GM12878 (cell line): ENCODE measurements at regions not wholly inside any gene's neighbourhood (a gene's known extent, or its start where the extent isn't known, plus 50 kb on each side); places are given as distances from the start of the nearest gene placed in this dataset.

Experiments
- ATAC-seq: fragments of 200-7000 bp; cut with Tn5 transposase; 3 replicates; pipeline ENCODE4 v1.9.1; 2020; ENCODE audit warnings: mild to moderate bottlenecking, moderate library complexity
- BruUV-seq: library from RNA; stranded (reverse); fragments of 400-500 nt; replicated peaks from 2 replicates; lab custom pipeline; 2021; lab: Mats Ljungman, UMichigan
- CTCF ChIA-PET: fragments of 300-600 bp; sonication (Branson Sonifier 250); formaldehyde crosslinking; extraction: SDS; loops from one replicate; lab custom pipeline; 2021; ENCODE audit warnings: inconsistent platforms; lab: Yijun Ruan, JAX
- POLR2A ChIA-PET: fragments of 350-600 bp; formaldehyde crosslinking; extraction: SDS; loops from one replicate; lab custom pipeline; 2021; ENCODE audit warnings: inconsistent platforms; lab: Charles Lee
- RAD21 ChIA-PET: fragments of 300-600 bp; sonication (Branson Sonifier 250); formaldehyde crosslinking; loops from one replicate; lab custom pipeline; 2023; ENCODE audit warnings: antibody characterized with exemption; ENCODE audit not compliant: unreplicated experiment; lab: Charles Lee
- SMC1A ChIA-PET: fragments of 300-600 bp; sonication (Branson Sonifier 250); formaldehyde crosslinking; loops from one replicate; lab custom pipeline; 2023; ENCODE audit not compliant: unreplicated experiment, uncharacterized antibody; lab: Charles Lee
- DNase-seq: peaks from one replicate; pipeline ENCODE4 v3.0.0-alpha.2; 2011; ENCODE audit warnings: low read depth, low spot score
- FAIRE-seq: peaks from 3 replicates; lab custom pipeline; 2011; peaks lifted over from hg19 to GRCh38; lab: Jason Lieb, UNC
- H2AFZ ChIP-seq: 2 replicates; pipeline ENCODE4 v1.6.0; 2011; ENCODE audit warnings: low read depth, low read length, control low read depth; ENCODE audit not compliant: control insufficient read depth
- H3K27ac ChIP-seq: 2 replicates; pipeline ENCODE4 v1.5.1; 2011; ENCODE audit warnings: control low read depth; ENCODE audit not compliant: control insufficient read depth, insufficient read depth
- H3K27me3 ChIP-seq, 2 experiments: replicated peaks in 1 of 2; 2 replicates each; pipeline versions ENCODE4 v1.6.0 to v1.6.1; 2011; ENCODE audit warnings: low read length in 1 of 2; ENCODE audit not compliant: control insufficient read depth in 2 of 2, insufficient read depth in 2 of 2
- H3K36me3 ChIP-seq, 2 experiments: 2 replicates each; pipeline ENCODE4 v1.5.1; 2011; ENCODE audit warnings: low read length in 1 of 2; ENCODE audit not compliant: control insufficient read depth in 2 of 2, insufficient read depth in 2 of 2
- H3K4me1 ChIP-seq: 2 replicates; pipeline ENCODE4 v1.6.1; 2011; ENCODE audit warnings: mild to moderate bottlenecking, low read length, moderate library complexity, mixed read lengths; ENCODE audit not compliant: control insufficient read depth, insufficient read depth
- H3K4me2 ChIP-seq: 2 replicates; pipeline ENCODE4 v1.6.0; 2011; ENCODE audit warnings: control low read depth; ENCODE audit not compliant: control insufficient read depth, insufficient read depth
- H3K4me3 ChIP-seq: fragments of 200-600 bp; sonication (generic); 2 replicates; pipeline ENCODE4 v1.5.1; 2016
- H3K79me2 ChIP-seq: 2 replicates; pipeline ENCODE4 v1.6.0; 2011; ENCODE audit warnings: low read length; ENCODE audit not compliant: control insufficient read depth, insufficient read depth
- H3K9ac ChIP-seq: 2 replicates; pipeline ENCODE4 v1.8.0; 2011; ENCODE audit warnings: low read length, control low read depth, mixed read lengths; ENCODE audit not compliant: control insufficient read depth, insufficient read depth
- H3K9me3 ChIP-seq: replicated peaks from 3 replicates; pipeline ENCODE4 v1.5.1; 2011; ENCODE audit warnings: mild to moderate bottlenecking, low read length; ENCODE audit not compliant: control insufficient read depth, insufficient read depth
- H4K20me1 ChIP-seq: 2 replicates; pipeline ENCODE4 v1.6.0; 2011; ENCODE audit not compliant: control insufficient read depth, insufficient read depth
- BCLAF1 ChIP-seq: fragments of 450-650 bp; IDR thresholded peaks from 2 replicates; pipeline ENCODE4 v1.6.1; 2017; ENCODE audit warnings: antibody characterized with exemption, mild to moderate bottlenecking, moderate library complexity
- CREB1 ChIP-seq: IDR thresholded peaks from 2 replicates; pipeline ENCODE4 v1.6.1; 2012; ENCODE audit warnings: low read depth, mild to moderate bottlenecking, inconsistent platforms
- CREM ChIP-seq: IDR thresholded peaks from 2 replicates; pipeline ENCODE4 v1.6.1; 2014; ENCODE audit warnings: antibody characterized with exemption, low read depth
- HCFC1 ChIP-seq: fragments of 150-350 bp; IDR thresholded peaks from 2 replicates; pipeline ENCODE4 v1.6.1; 2014; ENCODE audit warnings: low read length
- MLLT1 ChIP-seq: fragments of 450-650 bp; IDR thresholded peaks from 2 replicates; pipeline ENCODE4 v1.6.1; 2016; ENCODE audit warnings: mild to moderate bottlenecking
- MTA3 ChIP-seq: IDR thresholded peaks from 2 replicates; pipeline ENCODE4 v1.6.1; 2012; ENCODE audit warnings: low read length, inconsistent platforms, borderline replicate concordance
- NBN ChIP-seq: fragments of 450-650 bp; IDR thresholded peaks from 2 replicates; pipeline ENCODE4 v1.6.1; 2016
- RAD51 ChIP-seq: fragments of 450-650 bp; IDR thresholded peaks from 2 replicates; pipeline ENCODE4 v1.6.1; 2016; ENCODE audit warnings: moderate library complexity, mild to moderate bottlenecking, inconsistent platforms
- ZNF207 ChIP-seq: fragments of 450-650 bp; IDR thresholded peaks from 2 replicates; pipeline ENCODE4 v1.6.1; 2014; ENCODE audit warnings: antibody characterized with exemption, mild to moderate bottlenecking, borderline replicate concordance
- WGBS: methylation state at CpG from one replicate; pipeline ENCODE4 v1.1.6; 2016; ENCODE audit warnings: low lambda C conversion rate; ENCODE audit not compliant: insufficient replicate concordance, insufficient coverage; ENCODE audit errors: missing lambda C conversion rate; 5-methylcytosine and 5-hydroxymethylcytosine counted together
- in situ Hi-C: fragments of 300-500 bp; cut with MboI; formaldehyde crosslinking; loops from 9 replicates; pipeline ENCODE4 v1.14.3; 2018; ENCODE audit warnings: mixed read lengths
- intact Hi-C: fragments of 100-400 bp; cut with micrococcal nuclease; formaldehyde crosslinking; loops from one replicate; pipeline ENCODE4 v1.14.2; 2022; ENCODE audit not compliant: unreplicated experiment

GRCh38 chr22:42217752-42218280 lies 52.6 kb downstream of the TCF20 start:
- CTCF ChIA-PET = interaction anchor here (0.8 to 2.1 kb wide), 4 partner anchors 9 to 226 kb away, joined by 3 to 9 read pairs (median 4); no protein-coding TSS in a partner anchor
- in situ Hi-C loops (no loop called here), intact Hi-C loops (no loop called here)
- ATAC-seq = no peak
- POLR2A ChIA-PET = interaction anchor here (0.7 to 1.4 kb wide), 6 partner anchors 9 to 39 kb away, joined by 3 to 5 read pairs (median 4); no protein-coding TSS in a partner anchor
- peak; percentile 47; the same call in 1 of the 2 replicates for TF ChIP-seq RAD51
- no peak for TF ChIP-seq NBN
- Histone ChIP-seq H3K27ac (peak overlapping the region; percentile 66; the same call in 1 of the 2 replicates), H3K9me3 (no peaks in the 10 kb centered on the region), H2AFZ (no peak overlapping the region), H3K27me3 (no peaks in the 10 kb centered on the region), H4K20me1 (peaks cover 8% of the 10 kb centered on the region), H3K4me2 (no peak overlapping the region; the same call in 1 of the 2 replicates), H3K4me1 (peaks cover 28% of the 10 kb centered on the region), H3K4me3 (no peak overlapping the region), H3K36me3 (peaks cover 17 to 21% of the 10 kb centered on the region in 2 experiments), H3K9ac (no peak overlapping the region), H3K79me2 (peaks cover 48% of the 10 kb centered on the region)
- FAIRE-seq = no peak
- RAD21 ChIA-PET = interaction anchor here (1.0 to 2.9 kb wide), 6 partner anchors 10 to 240 kb away, joined by 3 to 11 read pairs (median 3); no protein-coding TSS in a partner anchor
- no TSS peak for BruUV-seq
- no peak for DNase-seq
- SMC1A ChIA-PET = interaction anchor here (0.6 to 2.9 kb wide), 18 partner anchors 9 to 226 kb away, joined by 3 to 15 read pairs (median 4); no protein-coding TSS in a partner anchor
- whole genome bisulfite sequencing = 59% methylated on average over 4 of the region's 4 CpGs

- Histone ChIP-seq H3K9ac (no peak overlapping the region), H3K4me2 (peak overlapping the region; percentile 23), H3K4me1 (peaks cover 23% of the 10 kb centered on the region), H3K27me3 (no peaks in the 10 kb centered on the region), H2AFZ (no peak overlapping the region), H3K79me2 (peaks cover 45% of the 10 kb centered on the region), H4K20me1 (peaks cover 8% of the 10 kb centered on the region), H3K27ac (peak overlapping the region; percentile 66), H3K4me3 (no peak overlapping the region), H3K9me3 (no peaks in the 10 kb centered on the region), H3K36me3 (peaks cover 19 to 24% of the 10 kb centered on the region in 2 experiments)
- intact Hi-C loops (no loop called here), in situ Hi-C loops (no loop called here)
- CTCF ChIA-PET = interaction anchor here (0.7 to 2.1 kb wide), 5 partner anchors 10 to 242 kb away, joined by 3 to 9 read pairs (median 4); no protein-coding TSS in a partner anchor
- POLR2A ChIA-PET = interaction anchor here (0.6 to 1.4 kb wide), 5 partner anchors 9 to 44 kb away, joined by 3 to 4 read pairs (median 3); no protein-coding TSS in a partner anchor
- DNase-seq (peak; percentile 19), ATAC-seq (peak; percentile 56), FAIRE-seq (no peak)
- WGBS = 2% methylated on average over 3 of the region's 3 CpGs
- SMC1A ChIA-PET = interaction anchor here (0.6 to 2.9 kb wide), 18 partner anchors 9 to 226 kb away, joined by 3 to 15 read pairs (median 4); no protein-coding TSS in a partner anchor
- RAD21 ChIA-PET = interaction anchor here (1.0 to 2.9 kb wide), 5 partner anchors 11 to 241 kb away, joined by 3 to 11 read pairs (median 3); no protein-coding TSS in a partner anchor
- BruUV-seq = no TSS peak
- TF ChIP-seq CREB1 = peak; percentile 77
- TF ChIP-seq BCLAF1 = no peak
- peak; percentile 74; the same call in 1 of the 2 replicates for TF ChIP-seq CREM
- TF ChIP-seq MTA3 = no peak
- TF ChIP-seq MLLT1 = no peak
- no peak for TF ChIP-seq ZNF207
- no peak for TF ChIP-seq HCFC1
These were observed 53.3 kb downstream of the TCF20 start for GRCh38 chr22:42217019-42217751.
